Sigmoid colon (tissue), 6 donors: ENCODE measurements at regions not wholly inside any gene's neighbourhood (a gene's known extent, or its start where the extent isn't known, plus 50 kb on each side); places are given as distances from the start of the nearest gene placed in this dataset.

ENCODE experiments used
- DNase-seq: peaks from one replicate; pipeline ENCODE4 v3.0.0-alpha.2; 2019
- H3K27ac ChIP-seq, 4 donors: fragments of 200-600 bp; sonication (generic); one replicate each; pipeline ENCODE4 v1.5.1; 2016 to 2019; ENCODE audit warnings: mild to moderate bottlenecking in 1 of 4
- H3K27me3 ChIP-seq, 3 donors: fragments of 200-600 bp; sonication (generic); one replicate each; pipeline ENCODE4 v1.5.1; 2019; ENCODE audit warnings: mild to moderate bottlenecking in 1 of 3
- H3K36me3 ChIP-seq, 4 donors: fragments of 200-600 bp; sonication (generic); one replicate each; pipeline ENCODE4 v1.5.1; 2016 to 2019
- H3K4me1 ChIP-seq, 4 donors: fragments of 200-600 bp; sonication (generic); one replicate each; pipeline ENCODE4 v1.5.1; 2017 to 2019
- H3K4me3 ChIP-seq, 4 donors: fragments of 200-600 bp; sonication (generic); one replicate each; pipeline ENCODE4 v1.5.1; 2017 to 2019; ENCODE audit warnings: mild to moderate bottlenecking in 2 of 4, moderate library complexity in 1 of 4
- H3K9me3 ChIP-seq, 4 donors: fragments of 200-600 bp in 3 of 4; sonication (generic) in 3 of 4; one replicate each; pipeline versions ENCODE4 v1.5.1 to v1.6.1; 2013 to 2019
- EP300 ChIP-seq, 4 donors: sonication (generic); formaldehyde crosslinking; IDR thresholded peaks; one replicate each; pipeline ENCODE4 v1.6.1; 2017; ENCODE audit warnings: antibody characterized with exemption in 4 of 4
- POLR2A ChIP-seq, 2 donors: fragments of 450-650 bp; IDR thresholded peaks; one replicate each; pipeline ENCODE4 v1.6.1; 2016; ENCODE audit warnings: antibody characterized with exemption in 2 of 2, mild to moderate bottlenecking in 2 of 2, moderate library complexity in 2 of 2
- POLR2AphosphoS5 ChIP-seq, 4 donors: sonication (generic); formaldehyde crosslinking; IDR thresholded peaks; one replicate each; pipeline ENCODE4 v1.6.1; 2017; ENCODE audit warnings: antibody characterized with exemption in 4 of 4
- WGBS, 2 donors: extraction: QIAGEN DNeasy Blood & Tissue Kit; methylation state at CpG; one replicate each; pipeline ENCODE4 v1.1.7; 2013; 5-methylcytosine and 5-hydroxymethylcytosine counted together
- intact Hi-C: fragments of 100-400 bp; cut with DNase I; formaldehyde crosslinking; loops from one replicate; pipeline ENCODE4 v1.15.1; 2023
- TF ChIP-seq, protein P1 (sequence below), 4 experiments: fragments of 450-650 bp in 3 of 4; fragments of 200-600 bp in 1 of 4; IDR thresholded peaks; one replicate each; pipeline ENCODE4 v1.5.1; 2016 to 2019; ENCODE audit warnings: antibody characterized with exemption in 4 of 4, mild to moderate bottlenecking in 3 of 4, moderate library complexity in 2 of 4
- donor health status: healthy with polysubstance abuse.
- donor health status: healthy.

DNA sequence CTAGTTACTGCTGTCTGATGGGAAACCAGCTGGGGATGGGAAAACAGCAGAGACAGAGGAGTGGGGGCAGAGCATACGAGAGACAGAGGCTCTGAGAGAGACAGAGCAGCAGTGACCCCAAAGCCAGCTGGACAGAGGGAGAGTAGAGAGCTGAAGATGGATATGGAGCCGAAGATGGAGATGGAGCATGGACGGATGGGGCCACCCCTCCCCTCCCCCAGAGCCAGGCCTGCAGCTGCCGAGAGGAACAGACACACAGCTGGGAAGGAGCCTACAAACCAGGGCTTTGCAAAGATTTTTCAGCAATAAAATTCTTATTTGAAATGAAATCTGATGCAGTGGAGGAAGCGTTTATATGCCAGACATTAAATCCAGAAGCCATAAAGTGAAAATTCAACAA lies 167.6 kb upstream of the LINGO1 start:
- WGBS, 2 donors, result 58 to 71% methylated on average over 5 of the region's 5 CpGs
- TF ChIP-seq POLR2A (IDR thresholded peaks at IDR 0.05) (no peak), EP300 (IDR thresholded peaks at IDR 0.05) (no peak), POLR2AphosphoS5 (IDR thresholded peaks at IDR 0.05) (no peak)
- TF ChIP-seq, protein P1, sequence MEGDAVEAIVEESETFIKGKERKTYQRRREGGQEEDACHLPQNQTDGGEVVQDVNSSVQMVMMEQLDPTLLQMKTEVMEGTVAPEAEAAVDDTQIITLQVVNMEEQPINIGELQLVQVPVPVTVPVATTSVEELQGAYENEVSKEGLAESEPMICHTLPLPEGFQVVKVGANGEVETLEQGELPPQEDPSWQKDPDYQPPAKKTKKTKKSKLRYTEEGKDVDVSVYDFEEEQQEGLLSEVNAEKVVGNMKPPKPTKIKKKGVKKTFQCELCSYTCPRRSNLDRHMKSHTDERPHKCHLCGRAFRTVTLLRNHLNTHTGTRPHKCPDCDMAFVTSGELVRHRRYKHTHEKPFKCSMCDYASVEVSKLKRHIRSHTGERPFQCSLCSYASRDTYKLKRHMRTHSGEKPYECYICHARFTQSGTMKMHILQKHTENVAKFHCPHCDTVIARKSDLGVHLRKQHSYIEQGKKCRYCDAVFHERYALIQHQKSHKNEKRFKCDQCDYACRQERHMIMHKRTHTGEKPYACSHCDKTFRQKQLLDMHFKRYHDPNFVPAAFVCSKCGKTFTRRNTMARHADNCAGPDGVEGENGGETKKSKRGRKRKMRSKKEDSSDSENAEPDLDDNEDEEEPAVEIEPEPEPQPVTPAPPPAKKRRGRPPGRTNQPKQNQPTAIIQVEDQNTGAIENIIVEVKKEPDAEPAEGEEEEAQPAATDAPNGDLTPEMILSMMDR (IDR thresholded peaks at IDR 0.05), result no peak
- H3K36me3 ChIP-seq, result no peaks in the 10 kb centered on the region

DNA sequence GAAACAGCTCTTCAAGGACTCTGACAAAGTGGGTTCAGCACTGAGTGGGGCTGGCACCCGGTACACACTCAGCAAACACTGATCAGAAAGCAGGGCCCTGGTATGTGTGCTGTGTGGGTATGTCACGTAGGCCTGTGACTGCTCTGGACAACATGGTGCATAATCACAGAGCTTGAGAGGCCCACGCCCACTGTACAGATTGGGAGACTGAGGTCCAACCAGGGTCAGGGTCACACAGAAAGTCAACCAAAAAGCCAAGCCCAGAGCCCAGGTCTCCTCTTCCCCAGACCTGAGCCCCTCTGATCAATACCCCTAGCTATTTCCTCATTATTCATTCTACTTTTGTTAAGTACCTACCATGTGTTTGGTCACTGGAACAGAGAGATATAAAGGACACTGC lies 166.1 kb upstream of the LINGO1 start:
- intact Hi-C loops, result no loop called here

More for the DNA sequence above, 167.6 kb upstream of the LINGO1 start:
- H3K9me3 ChIP-seq, result no peaks in the 10 kb centered on the region
- intact Hi-C loops, result no loop called here
- DNase-seq, result no peak
- no peaks in the 10 kb centered on the region for H3K4me1 ChIP-seq
- H3K27me3 ChIP-seq, result peaks cover 0 to 6% (median 0%) of the 10 kb centered on the region in 3 donors
- H3K4me3 ChIP-seq, result no peak overlapping the region
- no peak overlapping the region for H3K27ac ChIP-seq

DNA sequence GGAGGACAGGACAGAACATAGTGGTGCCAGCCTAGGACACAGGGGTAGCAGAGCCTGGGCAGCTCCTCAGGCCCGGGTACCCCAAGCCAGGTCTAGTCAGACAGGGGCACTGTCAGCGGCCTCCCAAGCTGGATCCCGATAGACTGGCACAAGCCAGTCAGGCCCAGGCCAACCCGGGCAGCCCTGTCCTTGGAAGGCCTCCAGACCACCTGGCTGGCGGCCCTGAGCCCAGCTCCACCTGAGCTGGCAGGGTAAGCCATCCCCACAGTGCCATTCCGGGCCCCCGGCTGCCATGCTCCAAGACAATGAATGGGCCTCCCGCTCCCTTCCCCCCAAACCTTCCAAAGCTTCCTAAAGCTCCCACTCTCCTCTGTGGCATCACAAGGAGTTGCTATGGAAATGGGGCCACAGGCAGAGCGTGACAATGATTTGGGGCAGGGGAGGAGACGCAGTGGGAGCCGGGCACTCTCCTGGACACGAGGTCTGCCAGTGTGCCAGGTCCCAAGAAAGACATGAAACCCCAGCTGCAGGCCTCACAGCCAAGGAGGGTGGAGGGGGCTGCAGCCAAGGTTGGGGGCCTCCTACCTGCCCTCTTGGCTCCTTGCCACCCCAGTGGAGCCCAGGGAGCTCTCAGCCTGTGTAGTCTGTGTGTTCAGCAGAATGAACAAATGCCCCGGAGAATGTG lies 165.6 kb upstream of the LINGO1 start:
- DNase-seq, result no peak
- WGBS, 2 donors, result 84 to 88% methylated on average over 13 of the region's 13 CpGs
- TF ChIP-seq POLR2AphosphoS5 (IDR thresholded peaks at IDR 0.05) (no peak), EP300 (IDR thresholded peaks at IDR 0.05) (no peak), POLR2A (IDR thresholded peaks at IDR 0.05) (no peak)
- TF ChIP-seq, protein P1 (IDR thresholded peaks at IDR 0.05), result no peak
- Histone ChIP-seq H3K27ac (no peak overlapping the region), H3K27me3 (peaks cover 0 to 13% (median 0%) of the 10 kb centered on the region in 3 donors), H3K4me3 (no peak overlapping the region), H3K9me3 (no peaks in the 10 kb centered on the region), H3K36me3 (no peaks in the 10 kb centered on the region), H3K4me1 (no peaks in the 10 kb centered on the region)
- intact Hi-C loops, result no loop called here

More for the DNA sequence above, 166.1 kb upstream of the LINGO1 start:
- Histone ChIP-seq H3K36me3 (no peaks in the 10 kb centered on the region), H3K4me3 (no peak overlapping the region), H3K4me1 (no peaks in the 10 kb centered on the region), H3K9me3 (no peaks in the 10 kb centered on the region), H3K27ac (no peak overlapping the region), H3K27me3 (peaks cover 0 to 13% (median 0%) of the 10 kb centered on the region in 3 donors)
- no peak for DNase-seq
- TF ChIP-seq, protein P1 (IDR thresholded peaks at IDR 0.05), result no peak
- TF ChIP-seq EP300 (IDR thresholded peaks at IDR 0.05), result no peak
- TF ChIP-seq POLR2A (IDR thresholded peaks at IDR 0.05), result no peak
- TF ChIP-seq POLR2AphosphoS5 (IDR thresholded peaks at IDR 0.05), result no peak
- 92 to 93% methylated on average over 3 of the region's 3 CpGs for WGBS, 2 donors

DNA sequence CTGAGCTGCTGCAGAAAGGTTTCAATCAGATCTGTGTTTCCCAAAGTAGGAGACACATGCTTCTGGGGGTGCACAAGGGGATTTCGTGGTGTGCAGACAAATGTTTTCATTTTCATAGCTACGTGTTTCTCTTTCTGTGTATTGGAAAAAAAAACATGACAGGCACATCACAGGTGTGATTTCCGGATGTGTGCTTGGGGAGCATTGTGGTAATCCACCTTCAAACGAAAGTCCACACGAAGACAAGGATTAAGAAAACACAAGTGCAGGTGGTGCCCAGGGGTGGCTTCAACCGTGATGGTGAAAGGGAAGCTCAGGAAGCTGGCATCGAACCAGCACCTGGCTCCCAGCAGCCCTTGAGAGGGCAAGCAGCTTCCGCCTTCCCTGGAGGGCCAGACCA lies 164.6 kb upstream of the LINGO1 start:
- peaks cover 0 to 13% (median 0%) of the 10 kb centered on the region in 3 donors for H3K27me3 ChIP-seq
- no peaks in the 10 kb centered on the region for H3K36me3 ChIP-seq
- DNase-seq, result no peak
- TF ChIP-seq POLR2A (IDR thresholded peaks at IDR 0.05) (no peak), POLR2AphosphoS5 (IDR thresholded peaks at IDR 0.05) (no peak), EP300 (IDR thresholded peaks at IDR 0.05) (no peak)
- TF ChIP-seq, protein P1 (IDR thresholded peaks at IDR 0.05), result no peak
- H3K27ac ChIP-seq, result no peak overlapping the region
- WGBS, 2 donors, result 30 to 61% methylated on average over 8 of the region's 8 CpGs
- H3K9me3 ChIP-seq, result no peaks in the 10 kb centered on the region
- intact Hi-C loops, result no loop called here
- no peak overlapping the region for H3K4me3 ChIP-seq
- H3K4me1 ChIP-seq, result no peaks in the 10 kb centered on the region
